Lower leg skin (tissue), 3 donors: ENCODE measurements at regions not wholly inside any gene's neighbourhood (a gene's known extent, or its start where the extent isn't known, plus 50 kb on each side); places are given as distances from the start of the nearest gene placed in this dataset.

Source experiments
- CTCF ChIP-seq, 3 donors: fragments of 450-650 bp; IDR thresholded peaks; one replicate each; pipeline ENCODE4 v1.5.1; 2016; ENCODE audit warnings: antibody characterized with exemption in 3 of 3, mild to moderate bottlenecking in 3 of 3, moderate library complexity in 2 of 3
- POLR2A ChIP-seq, 2 donors: fragments of 450-650 bp; IDR thresholded peaks; one replicate each; pipeline ENCODE4 v1.6.1; 2016 to 2017; ENCODE audit warnings: antibody characterized with exemption in 2 of 2, mild to moderate bottlenecking in 1 of 2, moderate library complexity in 1 of 2

DNA sequence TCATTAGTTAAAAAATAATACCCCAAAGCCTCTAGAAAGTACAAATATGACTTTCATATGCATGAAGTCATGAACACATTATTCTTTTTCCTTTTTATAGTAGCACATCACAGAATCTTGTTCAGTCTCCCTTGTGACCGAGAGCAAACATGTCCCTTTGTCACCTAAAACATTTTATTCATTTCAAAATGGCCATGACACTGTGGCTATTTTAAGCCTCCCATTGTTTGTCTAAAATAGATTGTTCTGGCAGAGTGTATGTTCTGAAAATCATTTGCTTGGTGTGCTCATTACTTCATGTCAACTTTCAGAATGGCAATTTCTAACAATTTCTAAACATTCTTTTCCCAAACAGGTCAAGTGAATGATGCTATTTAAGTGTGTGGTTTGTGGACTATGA lies 865.0 kb downstream of the JRKL start:
- TF ChIP-seq POLR2A (IDR thresholded peaks at IDR 0.05) = no peak
- TF ChIP-seq CTCF (IDR thresholded peaks at IDR 0.05) = no peak
